Kidney epithelial cell (primary cell): ENCODE measurements at regions not wholly inside any gene's neighbourhood (a gene's known extent, or its start where the extent isn't known, plus 50 kb on each side); places are given as distances from the start of the nearest gene placed in this dataset.

Source experiments
- DNase-seq: peaks from one replicate; pipeline ENCODE4 v3.0.0-alpha.2; 2010; ENCODE audit warnings: low read depth
- H3K27me3 ChIP-seq: 2 replicates; pipeline ENCODE4 v1.6.0; 2011; ENCODE audit warnings: low read length; ENCODE audit not compliant: control insufficient read depth, insufficient read depth
- H3K36me3 ChIP-seq: 2 replicates; pipeline ENCODE4 v1.5.1; 2011; ENCODE audit warnings: low read length; ENCODE audit not compliant: control insufficient read depth, insufficient read depth
- H3K4me3 ChIP-seq: 2 replicates; pipeline ENCODE4 v1.5.1; 2011; ENCODE audit warnings: low read depth, mild to moderate bottlenecking, control low read depth, low read length
- TF ChIP-seq, protein P1 (sequence below): IDR thresholded peaks from 2 replicates; pipeline ENCODE4 v1.5.1; 2011; ENCODE audit warnings: mild to moderate bottlenecking, moderate library complexity, low read length, control low read depth, inconsistent platforms; ENCODE audit not compliant: insufficient read depth, poor library complexity, severe bottlenecking

DNA sequence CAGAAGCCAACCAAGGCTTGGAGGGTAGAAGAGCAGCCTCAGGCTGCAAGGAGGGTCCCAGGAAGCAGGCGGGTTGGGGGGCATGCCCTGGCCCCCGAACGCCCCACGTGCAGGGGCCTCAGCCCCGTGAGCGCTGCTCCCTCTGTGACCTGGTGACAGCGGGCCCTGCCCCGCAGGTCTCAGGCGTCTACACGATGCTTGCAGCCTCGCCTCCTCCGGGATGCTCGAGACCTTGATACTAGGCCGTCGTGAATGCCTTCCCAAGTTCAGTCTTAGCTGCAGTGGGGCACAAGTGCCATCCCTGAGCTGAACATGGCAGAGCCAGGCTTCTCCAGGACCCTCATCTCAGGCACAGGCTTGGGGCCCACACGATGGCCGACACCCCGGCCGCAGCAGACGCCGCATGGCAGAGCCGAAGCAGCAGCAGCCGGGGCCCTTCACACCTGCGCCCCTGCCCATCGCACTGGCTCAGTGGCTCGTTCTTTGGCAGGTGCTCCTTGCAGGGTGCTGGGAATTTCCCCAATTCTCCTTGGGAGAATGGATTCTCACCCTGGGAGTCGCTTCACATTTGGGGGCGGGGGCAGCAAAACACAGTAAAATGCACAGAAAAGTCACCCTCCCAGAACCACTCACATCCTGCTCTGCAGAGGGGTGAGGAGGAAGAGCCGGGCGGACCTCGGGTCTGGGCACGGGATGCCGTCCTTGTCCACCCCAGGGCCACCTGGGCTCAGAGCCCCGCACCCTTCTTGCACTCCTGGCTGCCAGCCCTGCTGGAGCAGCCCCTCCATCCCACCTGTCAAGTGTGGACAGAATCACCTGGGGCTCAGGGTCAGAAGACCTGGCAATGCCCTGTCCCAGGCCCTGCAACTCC lies 161.8 kb downstream of the DLL1 start:
- Histone ChIP-seq H3K27me3 (peaks cover 5% of the 10 kb centered on the region), H3K36me3 (no peaks in the 10 kb centered on the region), H3K4me3 (no peak overlapping the region)
- TF ChIP-seq, protein P1, sequence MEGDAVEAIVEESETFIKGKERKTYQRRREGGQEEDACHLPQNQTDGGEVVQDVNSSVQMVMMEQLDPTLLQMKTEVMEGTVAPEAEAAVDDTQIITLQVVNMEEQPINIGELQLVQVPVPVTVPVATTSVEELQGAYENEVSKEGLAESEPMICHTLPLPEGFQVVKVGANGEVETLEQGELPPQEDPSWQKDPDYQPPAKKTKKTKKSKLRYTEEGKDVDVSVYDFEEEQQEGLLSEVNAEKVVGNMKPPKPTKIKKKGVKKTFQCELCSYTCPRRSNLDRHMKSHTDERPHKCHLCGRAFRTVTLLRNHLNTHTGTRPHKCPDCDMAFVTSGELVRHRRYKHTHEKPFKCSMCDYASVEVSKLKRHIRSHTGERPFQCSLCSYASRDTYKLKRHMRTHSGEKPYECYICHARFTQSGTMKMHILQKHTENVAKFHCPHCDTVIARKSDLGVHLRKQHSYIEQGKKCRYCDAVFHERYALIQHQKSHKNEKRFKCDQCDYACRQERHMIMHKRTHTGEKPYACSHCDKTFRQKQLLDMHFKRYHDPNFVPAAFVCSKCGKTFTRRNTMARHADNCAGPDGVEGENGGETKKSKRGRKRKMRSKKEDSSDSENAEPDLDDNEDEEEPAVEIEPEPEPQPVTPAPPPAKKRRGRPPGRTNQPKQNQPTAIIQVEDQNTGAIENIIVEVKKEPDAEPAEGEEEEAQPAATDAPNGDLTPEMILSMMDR = no peak
- DNase-seq = no peak

DNA sequence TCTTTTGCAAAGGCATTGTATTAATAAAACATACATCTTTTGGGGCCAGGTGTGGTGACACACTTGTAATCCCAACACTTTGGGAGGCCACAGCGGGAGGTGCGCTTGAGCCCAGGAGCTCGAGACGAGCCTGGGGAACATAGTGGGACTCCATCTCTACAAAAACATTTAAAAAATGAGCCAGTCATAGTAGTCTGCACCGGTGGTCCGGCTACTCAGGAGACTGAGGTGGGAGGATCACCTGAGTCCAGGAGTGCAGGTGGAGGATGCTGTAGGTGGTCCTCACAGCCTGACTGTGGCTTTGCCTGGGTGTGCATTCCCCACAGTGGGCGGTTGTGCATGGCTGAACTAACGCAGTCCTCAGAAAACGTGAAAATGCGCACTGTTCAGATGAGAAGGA lies 162.5 kb downstream of the DLL1 start:
- H3K4me3 ChIP-seq = no peak overlapping the region

GRCh38 chr6:170127151-170127550 lies 163.7 kb downstream of the DLL1 start:
- Histone ChIP-seq H3K27me3 (peaks cover 5% of the 10 kb centered on the region), H3K36me3 (no peaks in the 10 kb centered on the region), H3K4me3 (no peak overlapping the region)
- no peak for DNase-seq
- TF ChIP-seq, protein P1 = no peak

More for the DNA sequence above, 162.5 kb downstream of the DLL1 start:
- DNase-seq = no peak
- H3K36me3 ChIP-seq = no peaks in the 10 kb centered on the region
- peaks cover 5% of the 10 kb centered on the region for H3K27me3 ChIP-seq
- TF ChIP-seq, protein P1 = no peak

DNA sequence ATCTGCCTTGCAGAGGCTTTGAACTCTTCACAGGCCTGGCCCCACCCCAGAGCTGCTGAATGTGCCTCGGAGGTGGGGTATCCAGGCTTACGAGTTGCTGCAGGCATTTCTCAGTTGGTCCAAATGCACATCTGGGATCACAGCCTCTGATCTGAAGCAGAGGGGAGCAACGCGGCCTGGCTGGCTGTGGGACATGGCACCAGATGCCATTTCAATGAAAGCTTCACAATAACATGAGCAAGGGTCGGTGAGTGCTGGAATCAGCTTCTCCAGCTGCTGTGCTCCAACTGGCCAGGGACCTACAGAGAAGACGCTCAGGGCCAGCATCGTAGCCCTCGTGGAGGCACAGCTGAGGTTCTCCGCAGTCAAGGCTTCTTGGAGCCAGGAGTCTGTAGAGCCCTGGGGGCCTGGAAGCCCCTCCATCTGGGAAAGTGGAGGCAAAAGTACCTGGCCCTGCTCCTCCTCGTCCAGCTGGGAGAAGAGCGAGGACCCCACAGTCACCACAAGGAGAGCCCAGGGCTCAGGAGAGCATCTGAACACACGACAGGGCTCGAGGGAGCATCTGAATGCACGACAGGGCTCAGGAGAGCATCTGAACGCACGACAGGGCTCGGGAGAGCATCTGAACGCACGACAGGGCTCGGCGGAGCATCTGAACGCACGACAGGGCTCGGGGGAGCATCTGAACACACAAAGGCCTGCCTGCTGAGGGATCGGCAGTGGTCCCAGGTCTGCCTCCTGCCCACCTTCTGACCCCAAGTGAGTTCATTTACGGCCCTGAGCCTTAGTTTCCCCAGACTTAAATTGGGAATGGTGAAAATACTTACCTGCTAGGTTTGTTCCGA lies 165.2 kb downstream of the DLL1 start:
- TF ChIP-seq, protein P1 = no peak
- DNase-seq = no peak
- no peaks in the 10 kb centered on the region for H3K36me3 ChIP-seq

DNA sequence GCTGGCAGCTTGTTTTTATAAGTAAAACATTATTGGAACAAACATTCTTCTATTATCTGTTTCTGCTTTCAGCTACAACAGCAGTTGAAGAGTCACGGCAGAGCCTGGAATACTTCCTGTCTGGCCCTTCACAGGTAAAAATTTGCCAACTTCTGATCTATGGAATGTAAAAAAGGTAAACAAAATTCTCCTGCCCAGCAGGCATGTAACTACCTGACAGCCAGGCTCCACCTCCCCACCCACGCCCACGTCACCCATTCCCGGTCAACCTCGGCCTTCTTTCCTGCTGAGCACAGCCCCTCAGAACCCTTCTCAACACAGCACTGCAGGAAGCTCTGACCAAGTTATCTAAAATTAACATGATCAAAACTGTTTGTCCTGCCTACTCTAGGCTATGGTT lies 166.0 kb downstream of the DLL1 start:
- H3K36me3 ChIP-seq = no peaks in the 10 kb centered on the region
- H3K4me3 ChIP-seq = no peak overlapping the region
- H3K27me3 ChIP-seq = peaks cover 5% of the 10 kb centered on the region
- DNase-seq = no peak
- TF ChIP-seq, protein P1 = no peak

More for the DNA sequence above, 165.2 kb downstream of the DLL1 start:
- no peak overlapping the region for H3K4me3 ChIP-seq
- peaks cover 5% of the 10 kb centered on the region for H3K27me3 ChIP-seq
